Tibial nerve (tissue), 4 donors: ENCODE measurements at regions not wholly inside any gene's neighbourhood (a gene's known extent, or its start where the extent isn't known, plus 50 kb on each side); places are given as distances from the start of the nearest gene placed in this dataset.

ENCODE experiments used
- DNase-seq, 2 donors: peaks; one replicate each; pipeline ENCODE4 v3.0.0-alpha.2; 2019; ENCODE audit warnings: low spot score in 2 of 2
- H3K27ac ChIP-seq, 4 donors: fragments of 200-600 bp; sonication (generic) in 3 of 4; one replicate each; pipeline ENCODE4 v1.5.1; 2017 to 2019; ENCODE audit warnings: mild to moderate bottlenecking in 1 of 4
- H3K27me3 ChIP-seq, 2 donors: fragments of 200-600 bp; sonication (generic) in 1 of 2; one replicate each; pipeline versions ENCODE4 v1.5.1 to v1.6.0; 2017 to 2019
- H3K36me3 ChIP-seq, 3 donors: fragments of 200-600 bp; sonication (generic); one replicate each; pipeline ENCODE4 v1.5.1; 2018 to 2019
- H3K4me1 ChIP-seq, 4 donors: fragments of 200-600 bp; sonication (generic) in 3 of 4; one replicate each; pipeline ENCODE4 v1.5.1; 2017 to 2019
- H3K4me3 ChIP-seq, 4 donors: fragments of 200-600 bp; sonication (generic) in 3 of 4; one replicate each; pipeline ENCODE4 v1.5.1; 2017 to 2019; ENCODE audit warnings: mild to moderate bottlenecking in 1 of 4, moderate library complexity in 1 of 4
- H3K9me3 ChIP-seq, 4 donors: fragments of 200-600 bp; sonication (generic) in 3 of 4; one replicate each; pipeline ENCODE4 v1.5.1; 2017 to 2019
- CTCF ChIP-seq, 5 experiments: fragments of 200-600 bp in 3 of 5; fragments of 450-650 bp in 2 of 5; sonication (generic) in 3 of 5; IDR thresholded peaks; one replicate each; pipeline ENCODE4 v1.5.1; 2016 to 2019; ENCODE audit warnings: antibody characterized with exemption in 5 of 5, mild to moderate bottlenecking in 3 of 5, moderate library complexity in 2 of 5
- EP300 ChIP-seq, 2 donors: sonication (generic); formaldehyde crosslinking; IDR thresholded peaks; one replicate each; pipeline ENCODE4 v1.6.1; 2017; ENCODE audit warnings: antibody characterized with exemption in 2 of 2, mild to moderate bottlenecking in 1 of 2
- POLR2A ChIP-seq, 2 donors: fragments of 450-650 bp; IDR thresholded peaks; one replicate each; pipeline ENCODE4 v1.6.1; 2017; ENCODE audit warnings: antibody characterized with exemption in 2 of 2, mild to moderate bottlenecking in 2 of 2, moderate library complexity in 2 of 2
- WGBS, 2 donors: methylation state at CpG; one replicate each; pipeline ENCODE4 v1.1.5; 2018; 5-methylcytosine and 5-hydroxymethylcytosine counted together

- no peak overlapping the region for H3K4me3 ChIP-seq
- H3K27ac ChIP-seq: no peak overlapping the region
- H3K9me3 ChIP-seq: no peaks in the 10 kb centered on the region
- no peaks in the 10 kb centered on the region for H3K27me3 ChIP-seq
- TF ChIP-seq POLR2A (IDR thresholded peaks at IDR 0.05) (no peak), EP300 (IDR thresholded peaks at IDR 0.05) (no peak), CTCF (IDR thresholded peaks at IDR 0.05) (no peak)
- no peaks in the 10 kb centered on the region for H3K4me1 ChIP-seq
- H3K36me3 ChIP-seq: no peaks in the 10 kb centered on the region
- no peak for DNase-seq
These were observed 705.7 kb downstream of the CETN3 start for GRCh38 chr5:89703817-89704216.

- Histone ChIP-seq H3K4me3 (no peak overlapping the region), H3K27me3 (no peaks in the 10 kb centered on the region), H3K9me3 (no peaks in the 10 kb centered on the region), H3K36me3 (no peaks in the 10 kb centered on the region), H3K27ac (no peak overlapping the region), H3K4me1 (no peaks in the 10 kb centered on the region)
- 95% methylated on average over 2 of the region's 2 CpGs for WGBS, 2 donors
- TF ChIP-seq CTCF (IDR thresholded peaks at IDR 0.05) (no peak), EP300 (IDR thresholded peaks at IDR 0.05) (no peak)
- DNase-seq: no peak
These were observed 711.5 kb downstream of the CETN3 start for GRCh38 chr5:89698028-89698427.

GRCh38 chr5:89697581-89697980 lies 712.0 kb downstream of the CETN3 start:
- TF ChIP-seq CTCF (IDR thresholded peaks at IDR 0.05) (no peak), EP300 (IDR thresholded peaks at IDR 0.05) (no peak), POLR2A (IDR thresholded peaks at IDR 0.05) (no peak)
- H3K4me3 ChIP-seq: no peak overlapping the region
- WGBS, 2 donors: 86 to 88% methylated on average over 1 of the region's 1 CpG
- no peak overlapping the region for H3K27ac ChIP-seq
- DNase-seq: no peak
- H3K9me3 ChIP-seq: no peaks in the 10 kb centered on the region
- H3K4me1 ChIP-seq: no peaks in the 10 kb centered on the region
- H3K27me3 ChIP-seq: no peaks in the 10 kb centered on the region
- H3K36me3 ChIP-seq: no peaks in the 10 kb centered on the region

GRCh38 chr5:89695371-89695770 lies 714.2 kb downstream of the CETN3 start:
- Histone ChIP-seq H3K9me3 (no peaks in the 10 kb centered on the region), H3K27me3 (no peaks in the 10 kb centered on the region), H3K27ac (no peak overlapping the region), H3K4me1 (no peaks in the 10 kb centered on the region), H3K4me3 (no peak overlapping the region), H3K36me3 (no peaks in the 10 kb centered on the region)
- WGBS, 2 donors: 85 to 96% methylated on average over 1 of the region's 1 CpG
- no peak for TF ChIP-seq EP300 (IDR thresholded peaks at IDR 0.05)
- no peak for TF ChIP-seq CTCF (IDR thresholded peaks at IDR 0.05)
- no peak for TF ChIP-seq POLR2A (IDR thresholded peaks at IDR 0.05)
- DNase-seq: no peak

- Histone ChIP-seq H3K4me1 (no peaks in the 10 kb centered on the region), H3K36me3 (no peaks in the 10 kb centered on the region)
- TF ChIP-seq CTCF (IDR thresholded peaks at IDR 0.05) (no peak), EP300 (IDR thresholded peaks at IDR 0.05) (no peak), POLR2A (IDR thresholded peaks at IDR 0.05) (no peak)
These were observed 715.5 kb downstream of the CETN3 start for GRCh38 chr5:89694026-89694550.

More at GRCh38 chr5:89694026-89694550, 715.5 kb downstream of the CETN3 start:
- no peak overlapping the region for H3K4me3 ChIP-seq
- WGBS, 2 donors: 51 to 63% methylated on average over 3 of the region's 3 CpGs
- no peak for DNase-seq
- H3K9me3 ChIP-seq: no peaks in the 10 kb centered on the region
- H3K27me3 ChIP-seq: no peaks in the 10 kb centered on the region
- H3K27ac ChIP-seq: no peak overlapping the region
